SK-N-SH (cell line): ENCODE measurements at regions not wholly inside any gene's neighbourhood (a gene's known extent, or its start where the extent isn't known, plus 50 kb on each side); places are given as distances from the start of the nearest gene placed in this dataset.
"Not testable (repeated sequence)": the region's sequence is repeated elsewhere in the genome, so short reads cannot be mapped to it uniquely, and the experiment has no call there.

Experiments used
- CTCF ChIA-PET: fragments of 300-600, 350-600 bp; formaldehyde crosslinking; extraction: SDS; loops from one replicate; lab custom pipeline; 2021; lab: Yijun Ruan, JAX
- POLR2A ChIA-PET: fragments of 350-600 bp; sonication (Branson Sonifier 250); formaldehyde crosslinking; extraction: SDS; loops from one replicate; lab custom pipeline; 2020; ENCODE audit warnings: antibody characterized with exemption, inconsistent platforms; lab: Yijun Ruan, JAX
- DNase-seq: peaks from one replicate; pipeline ENCODE4 v3.0.0; 2012
- H2AFZ ChIP-seq: fragments of 200-600 bp; sonication (generic); 2 replicates; pipeline ENCODE4 v1.8.1; 2016; ENCODE audit warnings: antibody characterized with exemption, mild to moderate bottlenecking, low read depth
- H3F3A ChIP-seq: fragments of 200-600 bp; sonication (generic); replicated peaks from 2 replicates; pipeline ENCODE3; 2016; ENCODE audit warnings: antibody characterized with exemption, mild to moderate bottlenecking; ENCODE audit not compliant: insufficient read depth
- H3K27ac ChIP-seq, 2 experiments: fragments of 200-500 bp in 1 of 2; fragments of 200-600 bp in 1 of 2; sonication (Bioruptor generic) in 1 of 2; sonication (generic), shearing (Covaris generic) in 1 of 2; 2 replicates each; pipeline versions ENCODE4 v1.5.1 to v1.6.1; 2014 to 2016; ENCODE audit warnings: low read depth in 2 of 2, inconsistent platforms in 1 of 2, low read length in 1 of 2, mild to moderate bottlenecking in 1 of 2, mixed read lengths in 1 of 2
- H3K27me3 ChIP-seq: fragments of 200-600 bp; sonication (generic), shearing (Covaris generic); 2 replicates; pipeline ENCODE4 v1.6.1; 2016; ENCODE audit warnings: mixed run types; ENCODE audit not compliant: insufficient read depth
- H3K36me3 ChIP-seq, 2 experiments: fragments of 200-500 bp in 1 of 2; fragments of 200-600 bp in 1 of 2; sonication (Bioruptor generic) in 1 of 2; sonication (generic) in 1 of 2; replicated peaks in 1 of 2; 2 replicates each; pipeline versions ENCODE3 to v1.5.1; 2014 to 2016; ENCODE audit warnings: low read length in 1 of 2, mild to moderate bottlenecking in 1 of 2; ENCODE audit not compliant: insufficient read depth in 2 of 2, control insufficient read depth in 1 of 2
- H3K4me1 ChIP-seq, 2 experiments: fragments of 200-500 bp in 1 of 2; fragments of 200-600 bp in 1 of 2; sonication (Bioruptor generic) in 1 of 2; sonication (generic), shearing (Covaris generic) in 1 of 2; 2 replicates each; pipeline versions ENCODE4 v1.5.1 to v1.6.1; 2014 to 2016; ENCODE audit warnings: low read depth in 1 of 2, low read length in 1 of 2, mixed run types in 1 of 2; ENCODE audit not compliant: insufficient read depth in 2 of 2, control insufficient read depth in 1 of 2
- H3K4me2 ChIP-seq: fragments of 200-600 bp; sonication (generic), shearing (Covaris generic); 2 replicates; pipeline ENCODE4 v1.6.1; 2017; ENCODE audit warnings: mixed run types
- H3K4me3 ChIP-seq, 2 experiments: fragments of 200-500 bp in 1 of 2; fragments of 200-600 bp in 1 of 2; sonication (Bioruptor generic) in 1 of 2; sonication (generic), shearing (Covaris generic) in 1 of 2; 2 replicates each; pipeline versions ENCODE4 v1.5.1 to v1.8.1; 2014 to 2016; ENCODE audit warnings: low read depth in 2 of 2, inconsistent platforms in 1 of 2, low read length in 1 of 2, mild to moderate bottlenecking in 1 of 2, mixed read lengths in 1 of 2, moderate library complexity in 1 of 2
- H3K79me2 ChIP-seq: fragments of 200-600 bp; sonication (generic); 2 replicates; pipeline ENCODE4 v1.8.1; 2017; ENCODE audit warnings: mild to moderate bottlenecking; ENCODE audit not compliant: insufficient read depth
- H3K9ac ChIP-seq: fragments of 200-600 bp; sonication (generic); 2 replicates; pipeline ENCODE4 v1.6.1; 2017; ENCODE audit warnings: mixed run types
- H3K9me2 ChIP-seq: fragments of 200-600 bp; sonication (generic); 2 replicates; pipeline ENCODE4 v1.6.1; 2017; ENCODE audit warnings: mixed run types
- H3K9me3 ChIP-seq: fragments of 200-600 bp; sonication (generic); 2 replicates; pipeline ENCODE4 v1.6.1; 2017; ENCODE audit warnings: mixed run types, mild to moderate bottlenecking, moderate library complexity
- H4K20me1 ChIP-seq: fragments of 200-600 bp; sonication (generic); 2 replicates; pipeline ENCODE4 v1.6.1; 2017; ENCODE audit warnings: mild to moderate bottlenecking, mixed run types; ENCODE audit not compliant: insufficient read depth
- CTCF ChIP-seq: fragments of 200-600 bp; sonication (generic); IDR thresholded peaks from 2 replicates; pipeline ENCODE4 v1.6.1; 2017; ENCODE audit warnings: antibody characterized with exemption, mild to moderate bottlenecking, moderate library complexity
- ELF1 ChIP-seq: IDR thresholded peaks from 2 replicates; pipeline ENCODE4 v1.4.0; 2012
- EP300 ChIP-seq, 2 experiments: IDR thresholded peaks; 2 replicates each; pipeline versions ENCODE4 v1.4.0 to v1.6.1; 2012; ENCODE audit warnings: borderline replicate concordance in 1 of 2, low read depth in 1 of 2, low read length in 1 of 2
- FOXJ3 ChIP-seq: sonication (generic); formaldehyde crosslinking; IDR thresholded peaks from 2 replicates; pipeline ENCODE4 v1.5.1; 2020; ENCODE audit warnings: mild to moderate bottlenecking, missing genetic modification reagents
- GABPA ChIP-seq: IDR thresholded peaks from 2 replicates; pipeline ENCODE4 v1.4.0; 2012; ENCODE audit warnings: low read depth, mild to moderate bottlenecking
- PBX3 ChIP-seq: IDR thresholded peaks from 2 replicates; pipeline ENCODE4; 2012
- RAD21 ChIP-seq: IDR thresholded peaks from 2 replicates; pipeline ENCODE4 v1.6.1; 2012; ENCODE audit warnings: mild to moderate bottlenecking, low read length
- REST ChIP-seq: IDR thresholded peaks from 2 replicates; pipeline ENCODE4 v1.6.1; 2012; ENCODE audit warnings: mild to moderate bottlenecking, low read depth, low read length, moderate library complexity
- SIN3A ChIP-seq: IDR thresholded peaks from 2 replicates; pipeline ENCODE4 v1.6.1; 2012; ENCODE audit warnings: low read depth, mild to moderate bottlenecking, low read length, moderate library complexity, borderline replicate concordance
- TEAD4 ChIP-seq: IDR thresholded peaks from 2 replicates; pipeline ENCODE4 v1.4.0; 2012; ENCODE audit warnings: mild to moderate bottlenecking, borderline replicate concordance; ENCODE audit not compliant: insufficient read depth
- WGBS: methylation state at CpG from one replicate; pipeline ENCODE4 v1.1.6; 2017; ENCODE audit warnings: low lambda C conversion rate; 5-methylcytosine and 5-hydroxymethylcytosine counted together

- no peak for TF ChIP-seq PBX3
- no peak for TF ChIP-seq FOXJ3 (CRISPR knock-in tag)
- no peak for TF ChIP-seq RAD21
- TF ChIP-seq CTCF, result no peak
- TF ChIP-seq EP300 (IDR thresholded peaks at IDR 0.05; ENCODE audit: borderline replicate concordance in 1 of 2, low read depth in 1 of 2, low read length in 1 of 2), result no peak
- no peak for TF ChIP-seq TEAD4
- TF ChIP-seq REST, result no peak
- no peak for TF ChIP-seq SIN3A
- no peak for TF ChIP-seq ELF1
- TF ChIP-seq GABPA, result no peak
- H3K4me3 ChIP-seq, result no peak overlapping the region
- no peak overlapping the region for H3K9ac ChIP-seq
- no peaks in the 10 kb centered on the region for H3F3A ChIP-seq
- ChIA-PET CTCF (no interaction called here), POLR2A (no interaction called here)
- no peaks in the 10 kb centered on the region for H3K79me2 ChIP-seq
- H3K9me3 ChIP-seq, result no peaks in the 10 kb centered on the region
- no peak overlapping the region for H3K27ac ChIP-seq
- H4K20me1 ChIP-seq, result no peaks in the 10 kb centered on the region
- 56% methylated on average over 4 of the region's 4 CpGs for WGBS
- H3K4me2 ChIP-seq, result no peak overlapping the region
- no peak for DNase-seq
- H2AFZ ChIP-seq, result no peak overlapping the region
- no peaks in the 10 kb centered on the region for H3K36me3 ChIP-seq
- H3K4me1 ChIP-seq, result peaks cover 0 to 6% of the 10 kb centered on the region in 2 experiments; a peak in 2 of 4 replicates
- H3K27me3 ChIP-seq, result no peaks in the 10 kb centered on the region
- no peaks in the 10 kb centered on the region for H3K9me2 ChIP-seq
Measured at GRCh38 chr2:175595139-175595538, 406.9 kb downstream of the LNPK start.

- H3K4me2 ChIP-seq, CTCF ChIA-PET, H3F3A ChIP-seq, H3K27me3 ChIP-seq, POLR2A ChIA-PET, H3K9ac ChIP-seq, H3K79me2 ChIP-seq, H3K9me2 ChIP-seq, H3K27ac ChIP-seq, DNase-seq, H3K36me3 ChIP-seq, H3K4me1 ChIP-seq, H3K9me3 ChIP-seq, H4K20me1 ChIP-seq, H2AFZ ChIP-seq, H3K4me3 ChIP-seq: not testable (repeated sequence)
- 79% methylated on average over 21 of the region's 32 CpGs for WGBS
Measured at GRCh38 chr2:175593686-175594525, 408.2 kb downstream of the LNPK start.

- H3K27ac ChIP-seq, H3K4me1 ChIP-seq, H3F3A ChIP-seq, H3K4me3 ChIP-seq, H3K4me2 ChIP-seq, H3K79me2 ChIP-seq, CTCF ChIA-PET, H3K9me3 ChIP-seq, H4K20me1 ChIP-seq, POLR2A ChIA-PET, DNase-seq, H3K36me3 ChIP-seq, H3K9ac ChIP-seq, H2AFZ ChIP-seq, H3K9me2 ChIP-seq, H3K27me3 ChIP-seq: not testable (repeated sequence)
- WGBS, result 100% methylated on average over 1 of the region's 1 CpG
Measured at GRCh38 chr2:175588213-175588612, 406.7 kb upstream of the ATP5MC3 start.
